ENCODE measurements at regions not wholly inside any gene's neighbourhood (a gene's known extent, or its start where the extent isn't known, plus 50 kb on each side); places are given as distances from the start of the nearest gene placed in this dataset.

GRCh38 chr6:40973304-40973703, 65.7 kb downstream of the UNC5CL start:
- no peak for DNase-seq (ENCODE audit: low read depth)

- no peak for DNase-seq (ENCODE audit: low read depth)
These were observed 66.2 kb downstream of the UNC5CL start for GRCh38 chr6:40972814-40973213.

GRCh38 chr6:40972190-40972589, 66.8 kb downstream of the UNC5CL start:
- DNase-seq (ENCODE audit: low read depth): no peak

- DNase-seq (ENCODE audit: low read depth): no peak
These were observed 70.3 kb downstream of the UNC5CL start for GRCh38 chr6:40968620-40969164.

- DNase-seq (ENCODE audit: low read depth): no peak
These were observed 72.2 kb downstream of the UNC5CL start for GRCh38 chr6:40966860-40967259.

GRCh38 chr6:40965046-40965445, 74.0 kb downstream of the UNC5CL start:
- no peak for DNase-seq (ENCODE audit: low read depth)

GRCh38 chr6:40963019-40963418, 76.0 kb downstream of the UNC5CL start:
- no peak for DNase-seq (ENCODE audit: low read depth)

- peak; percentile 93 for DNase-seq (ENCODE audit: low read depth)
These were observed 76.8 kb downstream of the UNC5CL start for GRCh38 chr6:40962241-40962640.

- DNase-seq (ENCODE audit: low read depth): no peak
These were observed 77.2 kb downstream of the UNC5CL start for GRCh38 chr6:40961831-40962230.

GRCh38 chr6:40960742-40961430, 78.1 kb downstream of the UNC5CL start:
- DNase-seq (ENCODE audit: low read depth): no peak

GRCh38 chr6:40959781-40960327, 79.2 kb downstream of the UNC5CL start:
- DNase-seq (ENCODE audit: low read depth): no peak

- no peak for DNase-seq (ENCODE audit: low read depth)
These were observed 80.3 kb downstream of the UNC5CL start for GRCh38 chr6:40958738-40959137.

- DNase-seq (ENCODE audit: low read depth): peak; percentile 96
These were observed 81.2 kb downstream of the UNC5CL start for GRCh38 chr6:40957616-40958492.

GRCh38 chr6:40956936-40957335, 82.1 kb downstream of the UNC5CL start:
- no peak for DNase-seq (ENCODE audit: low read depth)

GRCh38 chr6:40955178-40955545, 83.9 kb downstream of the UNC5CL start:
- DNase-seq (ENCODE audit: low read depth): no peak

GRCh38 chr6:40954446-40955177, 84.4 kb downstream of the UNC5CL start:
- no peak for DNase-seq (ENCODE audit: low read depth)

GRCh38 chr6:40953486-40953885, 85.5 kb downstream of the UNC5CL start:
- DNase-seq (ENCODE audit: low read depth): no peak

GRCh38 chr6:40950986-40951698, 87.9 kb downstream of the UNC5CL start:
- peak; percentile 82 for DNase-seq (ENCODE audit: low read depth)

GRCh38 chr6:40948570-40948969, 90.5 kb downstream of the UNC5CL start:
- no peak for DNase-seq (ENCODE audit: low read depth)

GRCh38 chr6:40947876-40948526, 91.0 kb downstream of the UNC5CL start:
- peak; percentile 68 for DNase-seq (ENCODE audit: low read depth)

- DNase-seq (ENCODE audit: low read depth): no peak
These were observed 92.2 kb downstream of the UNC5CL start for GRCh38 chr6:40946738-40947301.
